Testis (tissue), 2 donors: ENCODE measurements at regions not wholly inside any gene's neighbourhood (a gene's known extent, or its start where the extent isn't known, plus 50 kb on each side); places are given as distances from the start of the nearest gene placed in this dataset.
"Not testable (repeated sequence)": the region's sequence is repeated elsewhere in the genome, so short reads cannot be mapped to it uniquely, and the experiment has no call there.

Experiments used
- CTCF ChIP-seq, 3 experiments: fragments of 450-650 bp in 2 of 3; fragments of 200-600 bp in 1 of 3; sonication (generic) in 1 of 3; IDR thresholded peaks; one replicate each; pipeline ENCODE4 v1.5.1; 2016 to 2019; ENCODE audit warnings: antibody characterized with exemption in 3 of 3, mild to moderate bottlenecking in 2 of 3, moderate library complexity in 1 of 3
- POLR2A ChIP-seq: fragments of 450-650 bp; IDR thresholded peaks from one replicate; pipeline ENCODE4 v1.6.1; 2017; ENCODE audit warnings: antibody characterized with exemption, mild to moderate bottlenecking, moderate library complexity

- TF ChIP-seq CTCF (IDR thresholded peaks at IDR 0.05); POLR2A: not testable (repeated sequence)
Measured at GRCh38 chr20:30393523-30393922, 863.9 kb upstream of the DEFB115 start.
